NCI-H510A (cell line): ENCODE measurements at regions not wholly inside any gene's neighbourhood (a gene's known extent, or its start where the extent isn't known, plus 50 kb on each side); places are given as distances from the start of the nearest gene placed in this dataset.
"Not testable (repeated sequence)": the region's sequence is repeated elsewhere in the genome, so short reads cannot be mapped to it uniquely, and the experiment has no call there.

ENCODE experiments used
- DNase-seq: peaks from one replicate; lab custom pipeline; 2025; lab: John Stamatoyannopoulos, UW

- no peak for DNase-seq
Observed at GRCh38 chr4:84379917-84380641, 119.0 kb downstream of the NKX6-1 start.

GRCh38 chr4:84378983-84379382 is 120.1 kb downstream of the NKX6-1 start:
- no peak for DNase-seq

GRCh38 chr4:84378356-84378755 is 120.7 kb downstream of the NKX6-1 start:
- no peak for DNase-seq

GRCh38 chr4:84366907-84367306 is 132.2 kb downstream of the NKX6-1 start:
- DNase-seq: no peak

GRCh38 chr4:84366161-84366560 is 132.9 kb downstream of the NKX6-1 start:
- DNase-seq: no peak

- DNase-seq: no peak
Observed at GRCh38 chr4:84362896-84363655, 136.0 kb downstream of the NKX6-1 start.

- DNase-seq: no peak
Observed at GRCh38 chr4:84342161-84342560, 156.9 kb downstream of the NKX6-1 start.

GRCh38 chr4:84341559-84341958 is 157.5 kb downstream of the NKX6-1 start:
- no peak for DNase-seq

GRCh38 chr4:84338367-84338766 is 160.7 kb downstream of the NKX6-1 start:
- DNase-seq: no peak

GRCh38 chr4:84336964-84337705 is 162.0 kb downstream of the NKX6-1 start:
- no peak for DNase-seq

- DNase-seq: no peak
Observed at GRCh38 chr4:84327526-84327925, 171.6 kb downstream of the NKX6-1 start.

- no peak for DNase-seq
Observed at GRCh38 chr4:84325625-84326024, 173.5 kb downstream of the NKX6-1 start.

GRCh38 chr4:84324303-84325245 is 174.5 kb downstream of the NKX6-1 start:
- peak; percentile 20 for DNase-seq

GRCh38 chr4:84319124-84319523 is 180.0 kb downstream of the NKX6-1 start:
- no peak for DNase-seq

GRCh38 chr4:84317513-84317912 is 181.6 kb downstream of the NKX6-1 start:
- no peak for DNase-seq

GRCh38 chr4:84312426-84313012 is 186.6 kb downstream of the NKX6-1 start:
- DNase-seq: no peak

- DNase-seq: no peak
Observed at GRCh38 chr4:84309191-84309590, 189.9 kb downstream of the NKX6-1 start.

GRCh38 chr4:84298719-84299254 is 200.3 kb downstream of the NKX6-1 start:
- not testable (repeated sequence) for DNase-seq

GRCh38 chr4:84298023-84298718 is 200.9 kb downstream of the NKX6-1 start:
- no peak for DNase-seq

GRCh38 chr4:84291969-84292368 is 207.1 kb downstream of the NKX6-1 start:
- DNase-seq: no peak
